HG02884 (cell line): ENCODE measurements at regions not wholly inside any gene's neighbourhood (a gene's known extent, or its start where the extent isn't known, plus 50 kb on each side); places are given as distances from the start of the nearest gene placed in this dataset.

Experiments
- ATAC-seq: cut with Tn5 transposase; IDR thresholded peaks from one replicate; pipeline ENCODE4 v1.9.1; 2021; ENCODE audit warnings: mild to moderate bottlenecking, moderate library complexity; ENCODE audit not compliant: unreplicated experiment

DNA sequence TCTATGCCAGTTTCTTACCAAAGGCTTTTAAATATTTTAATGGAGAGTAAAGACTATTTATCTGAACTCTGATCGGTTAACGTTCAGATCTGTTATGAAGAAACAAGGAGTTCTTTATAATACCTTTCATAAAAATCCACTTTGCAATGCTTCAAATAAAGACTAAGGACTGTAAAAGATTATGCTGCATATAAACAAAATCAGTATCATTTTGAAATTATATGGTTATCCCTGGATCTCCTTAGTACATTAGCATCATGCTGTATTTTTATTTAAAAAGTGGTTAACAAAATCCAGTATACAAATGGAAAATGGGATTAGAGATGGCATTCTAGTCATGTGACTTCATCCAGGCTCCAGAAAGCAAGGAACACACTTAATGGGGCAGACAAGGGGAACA lies 386.8 kb downstream of the LMO4 start:
- ATAC-seq, result no peak

DNA sequence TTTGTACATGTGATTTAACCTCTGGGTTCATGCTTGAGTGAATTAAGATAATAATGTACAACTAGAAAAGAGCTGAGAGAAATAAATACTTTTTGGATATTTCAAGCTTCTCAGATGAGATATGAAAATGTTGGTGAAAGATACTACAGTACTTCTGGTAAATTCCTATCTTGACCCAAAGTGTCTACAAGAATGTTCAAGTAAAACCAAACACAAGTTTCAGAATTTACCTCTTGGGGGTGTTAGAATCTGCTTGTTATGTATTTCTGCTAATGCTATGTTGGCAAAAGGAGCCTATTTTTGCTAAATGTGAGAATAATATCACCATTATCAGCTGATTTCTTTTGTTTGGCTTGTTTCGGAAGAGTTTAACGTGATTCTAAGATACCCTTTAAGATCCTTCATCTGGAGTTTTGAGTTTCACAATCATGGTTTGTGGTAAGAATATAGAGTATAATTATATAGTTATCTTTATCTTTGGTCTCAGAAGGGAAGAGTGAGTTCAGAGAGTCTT lies 388.5 kb downstream of the LMO4 start:
- no peak for ATAC-seq

DNA sequence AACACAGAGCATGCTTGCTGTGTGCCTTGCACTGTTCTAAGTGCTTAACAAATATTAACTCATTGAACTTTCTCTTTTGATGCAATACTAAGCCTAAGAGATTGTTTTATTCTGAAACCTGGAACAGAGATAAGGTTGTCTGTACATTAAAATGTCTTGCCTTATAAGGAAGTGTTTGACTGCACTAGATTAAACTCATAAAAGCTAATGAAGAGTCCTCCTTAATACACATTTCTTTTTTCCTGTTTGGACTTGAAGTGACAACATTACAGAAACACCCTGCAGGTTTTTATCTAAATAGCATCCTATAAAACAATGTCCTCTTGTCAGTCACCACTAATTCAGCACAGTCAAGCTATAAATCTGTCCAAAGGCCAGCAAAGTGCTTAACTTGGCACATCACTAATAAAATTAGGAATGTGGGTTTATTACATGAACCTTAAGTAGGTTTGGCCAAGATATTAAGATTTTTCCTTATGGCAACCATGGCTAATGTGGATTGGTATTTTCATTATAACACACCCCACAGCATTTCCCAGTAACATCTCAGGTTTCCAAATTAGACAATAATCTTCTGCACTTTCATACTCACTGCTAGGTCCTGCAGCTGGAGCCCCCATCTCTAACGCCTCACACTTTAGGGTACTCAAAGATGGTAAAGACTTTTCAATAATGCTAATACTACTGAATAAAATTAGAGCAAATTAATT lies 389.7 kb downstream of the LMO4 start:
- no peak for ATAC-seq

DNA sequence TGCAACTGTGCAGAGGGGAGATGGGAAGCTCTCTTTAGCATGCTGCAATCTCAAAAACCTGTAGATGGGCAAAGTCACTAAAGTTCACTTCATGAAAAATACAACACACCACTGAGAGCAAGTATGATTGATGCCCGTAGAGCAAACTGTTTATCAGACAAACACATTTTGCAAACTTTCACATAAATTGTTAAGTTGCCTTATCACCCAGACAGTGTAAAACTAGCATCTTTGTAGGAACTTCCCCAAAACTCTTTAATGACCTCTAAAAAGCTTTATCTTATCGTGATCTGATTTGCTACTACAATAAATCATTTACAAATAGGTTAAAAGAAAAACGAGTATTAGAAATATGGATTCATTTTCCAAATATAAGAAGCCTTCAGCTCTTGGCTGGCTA lies 391.0 kb downstream of the LMO4 start:
- no peak for ATAC-seq

DNA sequence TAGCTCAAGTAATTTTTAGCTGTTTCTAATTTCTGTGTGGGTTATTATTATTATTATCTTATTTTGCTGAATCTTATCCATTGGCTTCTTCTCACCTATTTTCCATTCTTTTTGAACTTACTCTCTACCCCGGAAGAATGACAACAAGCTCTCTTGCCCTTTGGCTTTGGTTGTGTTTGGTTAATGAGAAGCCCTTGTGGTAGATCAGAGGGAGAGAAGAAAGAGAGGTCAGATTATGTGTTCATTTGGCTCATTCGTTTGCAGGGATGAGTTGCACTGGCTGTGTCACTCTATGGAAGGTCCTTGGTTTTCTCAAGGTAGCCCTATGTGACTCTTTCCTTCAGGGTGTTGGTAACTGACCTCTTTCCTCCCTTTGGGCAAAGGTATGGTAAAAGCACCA lies 391.9 kb downstream of the LMO4 start:
- ATAC-seq, result no peak

DNA sequence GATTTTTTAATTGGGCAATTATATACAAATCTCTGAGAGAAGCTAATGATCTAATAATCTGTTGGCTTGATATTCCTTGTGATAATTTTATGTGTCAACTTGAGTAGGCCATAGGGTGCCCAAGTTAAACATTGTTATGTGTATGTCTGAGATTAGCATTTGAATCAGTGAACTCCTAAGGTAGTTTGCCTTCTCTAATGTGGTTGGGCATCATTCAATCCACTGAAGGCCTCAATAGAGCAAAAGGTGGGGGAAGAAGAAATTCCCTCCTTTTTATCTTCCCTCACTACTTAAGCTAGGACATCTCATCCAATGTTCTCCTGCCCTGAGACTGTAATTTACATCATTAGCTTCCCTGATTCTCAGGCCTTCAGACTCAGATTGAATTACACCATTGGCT lies 394.5 kb downstream of the LMO4 start:
- ATAC-seq, result no peak

DNA sequence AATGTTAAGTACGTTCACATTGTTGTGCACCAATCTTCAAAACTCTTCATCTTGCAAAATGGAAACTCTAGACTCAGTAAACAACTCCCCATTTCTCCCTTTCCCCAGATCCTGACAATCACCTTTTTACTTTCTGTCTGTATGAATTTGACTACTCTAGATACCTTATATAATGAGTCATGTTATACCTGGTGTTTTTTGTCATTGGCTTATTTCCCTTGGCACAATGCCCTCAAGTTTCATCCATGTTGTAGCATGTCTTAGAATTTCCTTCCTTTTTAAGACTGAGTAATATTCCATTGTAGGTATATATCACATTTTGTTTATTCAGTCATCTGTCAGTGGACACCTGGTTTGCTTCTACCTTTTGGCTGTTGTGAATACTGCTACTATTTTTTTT lies 399.5 kb downstream of the LMO4 start:
- ATAC-seq, result no peak

DNA sequence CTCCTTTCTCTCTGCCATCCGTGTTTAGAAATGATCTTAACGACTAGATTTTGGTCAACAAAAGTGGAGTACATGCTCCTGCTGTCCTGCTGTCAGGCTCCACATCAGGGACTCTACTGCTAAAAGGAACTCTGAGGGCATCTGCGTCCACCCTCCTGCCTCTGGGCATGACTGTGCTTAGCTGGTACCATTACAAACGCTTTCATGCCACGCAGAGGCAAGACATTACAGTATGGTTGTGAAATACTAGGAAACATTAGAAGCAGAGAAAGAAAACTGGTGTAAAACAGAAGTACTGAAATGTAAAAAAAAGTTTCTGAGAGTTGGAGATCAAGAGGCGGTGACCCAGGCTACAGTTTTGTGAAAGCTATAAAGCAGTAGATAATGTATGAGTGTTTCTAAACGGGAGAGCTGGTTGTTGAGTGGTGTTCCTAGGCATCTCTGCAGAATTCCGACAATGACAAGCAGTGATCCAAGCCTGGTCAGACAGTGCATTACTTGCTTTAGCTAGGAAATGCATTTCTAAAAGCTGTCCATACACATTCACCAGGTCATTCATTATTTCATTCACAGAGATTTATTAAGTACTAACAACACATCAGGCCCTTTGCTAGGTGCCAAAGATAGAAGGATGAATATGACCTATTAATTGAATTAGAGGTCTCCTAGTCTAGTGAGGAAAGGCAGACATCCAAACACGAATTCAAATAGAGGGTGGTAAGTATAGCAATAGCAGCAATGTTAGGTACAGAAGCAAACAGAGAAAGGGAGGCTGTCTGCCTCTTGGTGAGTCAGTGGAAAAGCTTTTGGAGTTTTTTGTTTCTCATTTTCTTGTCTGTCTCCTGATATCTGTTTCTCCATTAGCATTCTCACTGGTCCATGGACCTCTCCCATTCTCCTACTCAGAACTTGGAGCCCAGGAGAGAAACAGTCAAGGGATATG lies 401.9 kb downstream of the LMO4 start:
- no peak for ATAC-seq

DNA sequence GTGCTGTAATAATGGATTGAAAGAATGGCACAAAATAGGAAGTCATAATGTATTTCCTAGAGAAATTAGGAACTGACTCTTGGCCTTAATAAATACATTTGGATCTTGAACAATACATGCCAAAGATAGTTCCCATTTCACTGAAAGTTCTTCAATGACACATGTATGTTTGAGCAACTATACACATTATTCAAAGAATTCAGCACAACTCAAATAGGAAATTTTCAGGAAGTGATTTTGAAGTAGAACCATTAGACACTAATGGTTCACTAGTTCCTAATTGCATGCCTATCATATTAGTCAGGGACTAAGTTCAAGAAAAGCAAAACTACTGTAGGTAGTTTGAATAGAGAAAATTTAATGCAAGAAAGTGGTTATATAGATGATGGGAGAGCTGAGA lies 404.7 kb downstream of the LMO4 start:
- no peak for ATAC-seq

DNA sequence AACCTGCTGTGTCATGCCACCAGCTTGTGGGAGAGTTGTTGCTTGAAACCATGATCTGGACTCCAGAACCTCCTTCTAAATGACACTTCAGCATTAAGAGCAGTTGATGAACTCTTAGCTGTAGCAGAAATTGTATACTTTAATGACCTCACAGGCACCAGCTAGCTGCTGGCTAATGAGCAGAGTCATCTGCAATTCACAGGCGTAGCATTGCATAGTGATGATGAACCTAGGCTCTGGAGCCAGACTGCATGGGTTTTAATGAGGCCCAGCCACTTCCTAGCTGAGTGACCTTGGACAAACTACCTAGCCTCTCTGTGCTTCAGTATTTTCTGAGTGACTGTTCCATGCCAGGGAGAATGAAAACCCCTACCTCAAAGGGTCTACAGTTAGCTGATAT lies 407.1 kb downstream of the LMO4 start:
- ATAC-seq, result no peak

DNA sequence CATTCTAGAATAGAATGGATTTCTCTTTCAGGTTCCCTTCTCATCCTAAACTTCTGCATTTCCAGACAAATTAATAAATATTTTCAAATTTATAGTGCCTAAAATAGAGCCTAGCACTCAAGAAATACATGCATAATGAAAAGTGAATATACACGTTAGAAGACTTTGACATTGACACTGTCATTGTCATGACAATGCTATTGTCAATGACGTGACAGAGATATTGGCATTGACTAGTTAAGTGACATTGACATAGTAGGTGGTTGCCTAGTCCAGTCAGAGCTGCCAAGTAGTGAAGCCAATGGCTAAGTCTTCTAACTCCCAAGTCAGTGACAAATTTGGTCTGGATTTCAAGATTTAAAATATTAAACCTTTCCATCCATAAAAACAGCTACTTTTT lies 410.5 kb downstream of the LMO4 start:
- ATAC-seq, result no peak

DNA sequence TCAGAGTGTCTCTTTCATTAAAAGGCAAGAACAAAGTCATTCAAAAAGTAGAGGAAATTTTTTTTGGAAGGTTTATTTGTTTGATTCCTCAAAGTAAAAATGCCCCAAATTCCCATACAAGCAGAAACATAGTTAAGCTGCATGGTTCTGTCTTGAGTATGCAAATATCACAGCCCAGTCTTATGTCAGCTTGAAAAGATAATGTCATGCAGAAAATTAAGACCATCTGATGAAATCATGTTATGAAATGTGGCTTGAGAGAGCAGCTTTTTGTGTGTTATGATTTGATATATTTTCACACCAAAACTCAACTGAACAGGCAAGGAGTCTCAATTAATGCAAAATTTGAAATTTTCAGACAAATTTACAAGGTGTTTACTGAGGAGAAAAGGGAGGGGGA lies 411.0 kb downstream of the LMO4 start:
- ATAC-seq, result no peak

DNA sequence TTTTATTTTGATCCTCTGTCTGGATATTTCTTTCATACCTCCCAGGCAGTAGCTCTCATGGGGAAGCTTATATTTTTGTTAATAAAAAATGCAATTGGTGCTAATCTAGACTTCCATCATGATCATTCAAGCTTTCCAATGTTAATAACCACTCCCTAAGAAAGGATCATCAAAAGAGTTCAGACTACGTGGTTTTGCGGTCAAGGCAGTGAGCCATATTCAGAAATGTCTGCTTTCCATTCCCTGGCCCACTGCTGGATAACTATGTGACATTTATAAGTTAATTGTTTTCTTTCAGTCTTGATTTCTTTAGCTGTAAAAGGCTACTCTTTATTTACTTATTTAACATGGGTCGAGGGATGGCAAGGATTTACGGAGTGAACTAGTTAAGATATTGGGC lies 414.6 kb downstream of the LMO4 start:
- ATAC-seq, result no peak

DNA sequence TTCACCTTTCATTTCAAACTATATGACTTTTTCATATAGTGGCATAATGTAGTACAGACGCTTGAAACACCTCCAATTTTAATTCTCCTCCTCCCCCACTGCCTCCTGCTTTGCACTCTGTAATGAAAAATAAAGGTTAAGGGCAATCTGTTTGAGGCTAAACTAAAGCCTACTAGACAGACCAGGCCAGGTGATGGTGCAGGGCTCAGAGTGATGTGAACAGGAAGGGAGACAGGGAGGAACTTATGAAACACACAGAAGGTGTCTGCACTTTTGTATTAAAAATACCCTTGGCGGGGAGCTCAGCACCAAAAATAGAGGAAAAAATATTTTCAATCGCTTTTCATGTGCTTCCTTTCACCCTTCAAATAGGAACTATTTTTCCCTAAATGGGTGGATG lies 415.4 kb downstream of the LMO4 start:
- no peak for ATAC-seq

DNA sequence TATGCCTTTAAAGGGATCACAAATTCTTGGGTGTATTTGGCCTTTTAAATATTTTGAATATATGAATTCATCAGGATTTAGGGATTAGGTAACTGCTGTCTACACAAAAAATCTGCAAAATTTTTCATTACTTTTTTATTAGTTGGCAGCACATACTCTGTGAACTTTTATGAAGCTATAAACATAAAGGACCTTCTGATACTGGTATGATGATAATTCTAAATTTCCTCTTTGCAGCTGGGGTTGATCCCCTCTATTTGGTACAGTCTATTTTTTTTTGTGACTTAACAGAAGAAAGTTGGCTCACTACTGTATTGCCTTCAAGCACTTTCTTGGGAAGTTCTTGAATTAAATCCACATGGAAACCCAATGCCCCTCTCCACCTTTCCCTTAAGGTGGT lies 416.1 kb downstream of the LMO4 start:
- no peak for ATAC-seq

DNA sequence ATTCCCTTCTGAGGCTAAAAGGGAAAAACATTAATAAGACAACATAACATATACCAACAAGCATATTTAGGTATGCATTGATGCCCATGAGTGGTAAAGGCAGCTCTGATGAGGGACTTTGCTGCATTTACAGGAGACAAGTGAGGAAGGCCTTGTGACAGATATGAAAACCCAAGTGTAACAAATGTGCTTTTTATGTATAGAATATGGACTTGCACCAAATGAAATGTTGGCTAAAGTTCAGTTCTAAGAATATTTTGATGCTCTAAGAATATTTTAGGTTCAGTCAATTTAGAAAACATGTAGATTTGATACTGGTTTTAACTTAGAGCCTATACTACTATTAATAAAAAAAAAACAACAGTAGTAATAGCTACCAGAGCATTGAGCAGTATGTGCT lies 424.7 kb downstream of the LMO4 start:
- ATAC-seq, result no peak

DNA sequence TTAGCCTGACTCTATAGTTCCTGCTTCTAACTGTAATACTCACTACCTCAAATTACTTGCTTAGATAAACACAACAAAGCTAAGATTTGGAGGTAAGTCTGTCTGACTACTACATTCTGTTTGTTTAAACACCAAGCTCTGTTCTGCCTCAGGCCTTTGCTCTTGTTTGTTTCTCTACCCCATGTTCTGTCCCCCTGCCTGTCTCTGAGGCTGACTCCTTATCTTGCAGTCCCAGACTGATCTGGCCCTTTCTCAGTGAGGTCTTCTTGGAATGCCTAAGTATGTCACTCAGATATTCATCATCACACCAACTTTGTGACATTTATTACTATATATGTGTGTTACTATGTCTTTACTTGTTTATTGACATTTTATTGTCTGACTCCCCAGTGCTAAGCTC lies 425.5 kb downstream of the LMO4 start:
- ATAC-seq, result no peak

DNA sequence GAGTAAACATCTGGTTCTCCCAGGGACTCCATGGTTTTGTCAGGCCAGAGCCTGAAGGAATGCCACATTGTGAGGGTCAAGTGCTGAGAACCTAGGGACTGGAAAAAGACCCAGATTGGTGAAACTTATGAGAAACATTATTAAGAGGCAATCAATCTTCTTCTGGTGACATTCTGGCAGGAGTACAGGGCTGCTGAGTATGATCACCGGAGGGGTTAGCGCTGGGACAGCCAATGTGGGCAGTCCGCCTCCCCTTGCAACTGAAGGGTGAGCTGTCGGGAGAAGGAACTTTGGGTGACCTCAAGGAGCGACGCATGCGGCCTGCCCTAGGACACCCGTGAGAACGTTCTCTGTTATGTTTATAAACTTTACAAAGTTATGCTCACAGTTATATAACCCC lies 429.0 kb downstream of the LMO4 start:
- no peak for ATAC-seq

DNA sequence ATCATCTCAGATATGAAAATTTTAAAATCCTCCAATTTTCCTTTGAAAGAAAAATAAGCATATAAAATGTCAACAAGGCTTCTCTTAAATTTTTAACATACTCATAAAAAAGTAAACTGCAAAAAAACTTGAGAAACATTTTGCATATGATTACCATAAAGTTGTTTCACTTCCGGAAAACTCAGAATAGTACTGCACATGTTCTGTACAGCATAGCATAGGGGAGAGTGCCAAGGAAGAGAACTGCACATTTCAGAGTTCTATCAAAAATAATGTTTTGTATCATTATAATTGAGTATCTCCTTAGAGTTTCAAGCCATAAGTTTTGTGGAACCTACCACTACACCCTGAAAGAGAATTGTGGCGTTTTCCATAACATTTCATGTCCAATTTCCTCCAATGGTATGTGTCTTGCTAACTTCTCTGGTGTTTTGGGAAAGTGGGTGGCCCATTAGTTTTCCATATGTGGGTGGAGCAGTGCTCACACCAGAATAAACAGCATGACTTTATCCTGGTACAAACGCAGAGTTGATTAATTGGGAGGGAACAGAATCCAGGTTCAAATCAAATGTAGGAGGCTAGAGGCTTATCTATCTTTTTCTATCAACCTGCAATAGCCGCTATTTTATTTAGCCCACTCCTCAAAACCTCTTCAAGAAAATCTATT lies 430.9 kb downstream of the LMO4 start:
- no peak for ATAC-seq

DNA sequence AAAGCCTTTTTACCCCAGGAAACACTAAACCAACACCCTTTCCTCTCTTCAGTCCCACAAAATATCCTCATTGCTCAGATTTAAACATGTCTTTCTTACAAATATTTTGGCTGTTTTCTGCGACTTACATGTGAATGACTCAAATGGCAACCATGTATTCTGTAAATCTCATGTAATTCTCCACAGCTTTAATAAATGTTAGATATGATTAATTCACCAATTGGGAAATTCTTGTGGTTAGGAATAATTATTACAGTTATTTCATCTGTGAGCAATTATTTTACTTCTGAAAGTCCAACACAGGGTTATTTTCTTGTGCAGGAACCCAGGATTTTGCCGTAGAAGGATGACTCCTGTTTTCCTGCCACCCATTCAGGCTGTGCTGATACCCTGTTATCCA lies 431.5 kb downstream of the LMO4 start:
- no peak for ATAC-seq

DNA sequence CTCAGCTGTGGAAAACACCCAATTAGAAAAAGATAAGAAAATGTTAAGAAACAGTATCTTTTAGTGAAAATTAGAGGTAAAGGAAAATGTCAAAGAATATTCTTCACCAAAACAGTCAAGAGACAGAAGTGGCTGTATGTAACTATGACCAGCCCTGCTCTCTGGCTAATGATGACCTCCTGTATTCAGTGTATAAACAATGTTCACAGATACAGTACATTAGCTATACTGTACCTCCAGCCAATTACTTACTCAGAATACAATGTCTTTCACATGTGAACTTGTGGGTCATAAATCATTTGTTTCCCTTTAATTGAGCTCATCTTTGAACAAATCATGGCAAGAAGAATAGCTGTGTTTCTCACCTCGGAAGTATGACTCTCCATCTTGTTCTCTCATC lies 432.0 kb downstream of the LMO4 start:
- no peak for ATAC-seq

DNA sequence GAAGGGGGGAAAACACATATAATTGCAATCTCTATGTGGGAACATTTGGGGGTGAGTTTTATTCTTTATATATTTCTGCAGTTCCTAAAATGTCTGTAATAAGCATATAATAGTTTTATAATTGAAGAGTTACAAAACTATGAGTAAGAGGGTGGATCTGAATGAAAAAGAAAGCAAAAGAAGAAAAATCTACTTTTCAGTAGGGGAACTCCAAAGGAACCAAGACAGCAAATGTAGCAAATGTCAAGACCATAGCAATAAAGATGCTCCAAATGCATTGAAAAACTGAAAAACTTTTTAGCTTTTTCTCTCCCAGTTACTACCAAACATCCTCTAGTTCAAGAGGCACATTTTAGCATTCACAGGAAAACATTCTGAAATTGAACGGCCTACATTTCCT lies 434.8 kb downstream of the LMO4 start:
- no peak for ATAC-seq
